ENCODE measurements at regions not wholly inside any gene's neighbourhood (a gene's known extent, or its start where the extent isn't known, plus 50 kb on each side); places are given as distances from the start of the nearest gene placed in this dataset.

DNA sequence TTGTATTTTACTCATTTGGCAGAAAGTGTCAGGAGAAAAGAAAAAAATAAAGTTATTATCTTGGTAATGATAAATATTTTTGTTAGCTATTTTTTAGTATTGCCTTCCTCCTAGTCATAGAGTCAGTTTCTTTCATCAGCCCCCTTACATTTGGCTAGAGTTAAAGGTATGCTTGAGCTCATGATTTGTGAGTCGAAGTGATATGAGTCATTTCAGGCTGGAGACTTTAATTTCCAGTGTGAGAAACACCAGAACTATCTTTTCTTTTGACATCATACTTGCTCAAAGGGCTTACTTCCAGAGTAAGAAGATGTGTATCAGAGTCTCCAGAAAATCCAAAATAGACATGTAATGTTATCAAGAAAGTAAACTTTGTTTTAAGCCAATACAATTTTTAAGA, 746.7 kb upstream of the TYRP1 start:
- H4K20me1 ChIP-seq (ENCODE audit: insufficient read depth, low read length) = no peaks in the 10 kb centered on the region
- no CpG with 5 or more reads among the region's 1 CpG for WGBS, 2 experiments (ENCODE audit: extremely low coverage in 2 of 2, insufficient read length in 1 of 2)
- no peak overlapping the region for H2AK5ac ChIP-seq (ENCODE audit: low read depth, low read length)
- no peak for TF ChIP-seq RFX5 (IDR thresholded peaks at IDR 0.05; ENCODE audit: low read depth, low read length)
- H3K27me3 ChIP-seq (ENCODE audit: control insufficient read depth, insufficient read depth, low read length) = no peaks in the 10 kb centered on the region
- H3K4me1 ChIP-seq (ENCODE audit: control insufficient read depth, insufficient read depth, low read length) = no peaks in the 10 kb centered on the region
- H2AFZ ChIP-seq (replicated peaks; ENCODE audit: low read length, poor library complexity) = no peak overlapping the region
- H3K9ac ChIP-seq (ENCODE audit: low read depth, low read length) = no peak overlapping the region
- no peak overlapping the region for H2BK20ac ChIP-seq (ENCODE audit: low read depth, low read length)
- no peak overlapping the region for H2BK15ac ChIP-seq (ENCODE audit: low read depth, low read length)
- no peak overlapping the region for H4K5ac ChIP-seq (ENCODE audit: low read depth, low read length)
- POLR2A ChIA-PET (ENCODE audit: unreplicated experiment) = no interaction called here
- ATAC-seq (ENCODE audit: low read depth) (no peak), DNase-seq (no peak)
- H3K79me1 ChIP-seq (ENCODE audit: low read depth in 1 of 2, low read length in 2 of 2) = no peaks in the 10 kb centered on the region
- H4K91ac ChIP-seq (ENCODE audit: insufficient read depth, low read depth, low read length) = no peak overlapping the region
- no peak overlapping the region for H4K8ac ChIP-seq (ENCODE audit: low read depth in 2 of 2, low read length in 2 of 2)
- dilution Hi-C loops (cut with HindIII; ENCODE audit: low sequenced_read_pairs, unreplicated experiment) = no loop called here
- no peak overlapping the region for H3K4me2 ChIP-seq (ENCODE audit: low read depth, low read length)
- H3K23ac ChIP-seq (ENCODE audit: low read depth, low read length) = no peak overlapping the region
- H2BK120ac ChIP-seq (ENCODE audit: low read depth, low read length) = no peak overlapping the region
- H3K36me3 ChIP-seq (ENCODE audit: control insufficient read depth, insufficient read depth, low read length) = no peaks in the 10 kb centered on the region
- BruUV-seq (replicated peaks) = no TSS peak
- no peak overlapping the region for H2BK5ac ChIP-seq (ENCODE audit: low read depth, low read length, poor library complexity, severe bottlenecking)
- H3K9me1 ChIP-seq (ENCODE audit: insufficient read depth, low read length) = no peaks in the 10 kb centered on the region
- no peak overlapping the region for H3K27ac ChIP-seq (ENCODE audit: insufficient read depth, low read length)
- in situ Hi-C loops (cut with MboI; ENCODE audit: low sequenced_read_pairs) = no loop called here
- H3K56ac ChIP-seq (ENCODE audit: extremely low read depth, insufficient read depth, low read length) = no peak overlapping the region
- H3K14ac ChIP-seq (replicated peaks; ENCODE audit: low read depth, low read length) = no peak overlapping the region
- H3K18ac ChIP-seq (ENCODE audit: low read depth, low read length) = no peak overlapping the region
- no peak overlapping the region for H3K4ac ChIP-seq (ENCODE audit: low read depth, low read length)
- H3K9me3 ChIP-seq (ENCODE audit: control insufficient read depth, insufficient read depth, low read length) = peaks cover 6% of the 10 kb centered on the region; the same call in 1 of the 2 replicates
- no peak overlapping the region for H3K4me3 ChIP-seq (ENCODE audit: insufficient read depth, low read depth, low read length)
- H2AK9ac ChIP-seq (replicated peaks; ENCODE audit: low read depth, low read length, poor library complexity) = no peak overlapping the region
- CTCF ChIA-PET = no interaction called here
- intact Hi-C loops (cut with micrococcal nuclease) = no loop called here

All from IMR-90 (cell line).